ENCODE measurements at regions not wholly inside any gene's neighbourhood (a gene's known extent, or its start where the extent isn't known, plus 50 kb on each side); places are given as distances from the start of the nearest gene placed in this dataset.

GRCh38 chr3:176759815-176760506 is 437.3 kb downstream of the TBL1XR1 start:
- TF ChIP-seq E2F8 (IDR thresholded peaks at IDR 0.05; ENCODE audit: low read depth, partially characterized antibody) (no peak), ILF3 (IDR thresholded peaks at IDR 0.05; ENCODE audit: borderline replicate concordance) (no peak), HMG20B (CRISPR knock-in tag; IDR thresholded peaks at IDR 0.05) (no peak), XRCC5 (IDR thresholded peaks at IDR 0.05; ENCODE audit: low read depth, low read length) (no peak), CEBPZ (IDR thresholded peaks at IDR 0.05; ENCODE audit: borderline replicate concordance, low read depth, low read length) (no peak), DNMT1 (IDR thresholded peaks at IDR 0.05) (no peak), ZC3H11A (IDR thresholded peaks at IDR 0.05; ENCODE audit: low read depth, low read length) (no peak), SNRNP70 (optimal IDR thresholded peaks at IDR 0.05; ENCODE audit: low read depth, low read length) (no peak), EP400 (IDR thresholded peaks at IDR 0.05) (no peak), POLR3G (IDR thresholded peaks at IDR 0.05; ENCODE audit: extremely low read depth, insufficient read length, insufficient replicate concordance) (no peak), NELFE (IDR thresholded peaks at IDR 0.05; ENCODE audit: insufficient read depth, insufficient read length) (no peak), SRSF9 (IDR thresholded peaks at IDR 0.05; ENCODE audit: borderline replicate concordance, low read depth, low read length) (no peak), CREB1 (IDR thresholded peaks at IDR 0.05) (no peak), CREB1 (CRISPR knock-in tag; IDR thresholded peaks at IDR 0.05) (no peak), SETDB1 (IDR thresholded peaks at IDR 0.05; ENCODE audit: low read length) (no peak), E2F4 (CRISPR knock-in tag; IDR thresholded peaks at IDR 0.05; ENCODE audit: low read depth) (no peak), GABPB2 (CRISPR knock-in tag; conservative IDR thresholded peaks at IDR 0.05) (no peak), ZNF384 (IDR thresholded peaks at IDR 0.05; ENCODE audit: low read depth, low read length) (no peak)
- POLR2A ChIA-PET = no interaction called here
- Histone ChIP-seq H4K20me1 (replicated peaks; ENCODE audit: control insufficient read depth, insufficient read depth, low read length) (no peaks in the 10 kb centered on the region), H3K79me2 (ENCODE audit: control insufficient read depth, insufficient read depth, low read length) (no peaks in the 10 kb centered on the region), H3K4me2 (ENCODE audit: insufficient read depth, low read length) (no peak overlapping the region), H3K27me3 (ENCODE audit: control insufficient read depth in 2 of 2, insufficient read depth in 2 of 2, low read length in 2 of 2) (no peaks in the 10 kb centered on the region), H3K9ac (ENCODE audit: insufficient read depth in 1 of 2, low read depth in 2 of 2, low read length in 2 of 2) (no peak overlapping the region), H2AFZ (ENCODE audit: low read depth, low read length) (no peak overlapping the region), H3K4me1 (replicated peaks in 1 of 2; ENCODE audit: control insufficient read depth in 2 of 2, insufficient read depth in 2 of 2, low read length in 2 of 2) (no peaks in the 10 kb centered on the region), H3K27ac (ENCODE audit: extremely low read depth, low read depth, low read length) (no peak overlapping the region), H3K4me3 (no peak overlapping the region), H3K36me3 (ENCODE audit: control insufficient read depth, insufficient read depth, low read length) (no peaks in the 10 kb centered on the region), H3K9me3 (replicated peaks; ENCODE audit: control insufficient read depth, insufficient read depth, low read depth, low read length) (no peaks in the 10 kb centered on the region), H3K9me1 (ENCODE audit: control insufficient read depth, insufficient read depth, low read length) (no peaks in the 10 kb centered on the region)
- FAIRE-seq = no peak
- intact Hi-C loops (cut with micrococcal nuclease) (no loop called here), in situ Hi-C loops (cut with MboI) (no loop called here)
- DNase-seq (ENCODE audit: extremely low read depth in 1 of 4, low spot score in 3 of 4) = no peak
- no TSS peak for BruUV-seq (replicated peaks)
- CTCF ChIA-PET (ENCODE audit: low intra/inter-chr PET ratio) = no interaction called here
- no peak for ATAC-seq

All from K562 (cell line).